WTC11 (cell line): ENCODE measurements at regions not wholly inside any gene's neighbourhood (a gene's known extent, or its start where the extent isn't known, plus 50 kb on each side); places are given as distances from the start of the nearest gene placed in this dataset.

Experiments used
- ATAC-seq: fragments of 200-7000 bp; cut with Tn5 transposase; 2 replicates; pipeline ENCODE4 v1.10.0; 2021; ENCODE audit warnings: mild to moderate bottlenecking, moderate library complexity
- CTCF ChIA-PET: fragments of 300-600 bp; sonication (Branson Sonifier 250); formaldehyde crosslinking; loops from one replicate; lab custom pipeline; 2021; ENCODE audit warnings: antibody characterized with exemption; lab: Charles Lee
- POLR2A ChIA-PET: fragments of 350-600 bp; sonication (Branson Sonifier 250); formaldehyde crosslinking; loops from one replicate; lab custom pipeline; 2021; ENCODE audit warnings: antibody characterized with exemption; lab: Charles Lee
- DNase-seq: peaks from one replicate; pipeline ENCODE4 v3.0.0; 2021; ENCODE audit warnings: low spot score
- H3K27ac Mint-ChIP-seq: 2 replicates; pipeline ENCODE4 v1.8.0; 2021; ENCODE audit warnings: mixed read lengths
- H3K27me3 Mint-ChIP-seq: 2 replicates; pipeline ENCODE4 v1.8.0; 2021; ENCODE audit warnings: low read depth, mild to moderate bottlenecking, moderate library complexity, mixed read lengths
- H3K36me3 Mint-ChIP-seq: 2 replicates; pipeline ENCODE4 v1.8.0; 2021; ENCODE audit warnings: mixed read lengths
- H3K4me1 Mint-ChIP-seq: 2 replicates; pipeline ENCODE4 v1.8.0; 2022; ENCODE audit warnings: mixed read lengths
- H3K4me3 Mint-ChIP-seq: 2 replicates; pipeline ENCODE4 v1.8.0; 2021; ENCODE audit warnings: mild to moderate bottlenecking, moderate library complexity, mixed read lengths
- H3K9me3 Mint-ChIP-seq: 2 replicates; pipeline ENCODE4 v1.8.0; 2021; ENCODE audit warnings: mixed read lengths
- ARID4B ChIP-seq: sonication (generic); formaldehyde crosslinking; IDR thresholded peaks from 2 replicates; pipeline ENCODE4 v1.8.0; 2023; ENCODE audit warnings: missing genetic modification reagents, mild to moderate bottlenecking, borderline replicate concordance
- ATF1 ChIP-seq: sonication (generic); formaldehyde crosslinking; IDR thresholded peaks from 2 replicates; pipeline ENCODE4 v1.8.1; 2023; ENCODE audit warnings: mild to moderate bottlenecking, moderate library complexity, missing genetic modification reagents
- ATF6 ChIP-seq: sonication (generic); formaldehyde crosslinking; IDR thresholded peaks from 2 replicates; pipeline ENCODE4 v1.8.1; 2023; ENCODE audit warnings: mild to moderate bottlenecking, missing genetic modification reagents
- CREB1 ChIP-seq: sonication (generic); formaldehyde crosslinking; IDR thresholded peaks from 2 replicates; pipeline ENCODE4 v1.8.0; 2023; ENCODE audit warnings: mild to moderate bottlenecking, missing genetic modification reagents
- E2F4 ChIP-seq: sonication (generic); formaldehyde crosslinking; IDR thresholded peaks from 2 replicates; pipeline ENCODE4 v1.8.1; 2022; ENCODE audit warnings: low read depth, mild to moderate bottlenecking, moderate library complexity, missing genetic modification reagents, borderline replicate concordance
- FOXK1 ChIP-seq: sonication (generic); formaldehyde crosslinking; IDR thresholded peaks from 2 replicates; pipeline ENCODE4 v1.8.0; 2022; ENCODE audit warnings: mild to moderate bottlenecking, moderate library complexity, missing genetic modification reagents
- FOXP4 ChIP-seq: sonication (generic); formaldehyde crosslinking; IDR thresholded peaks from 2 replicates; pipeline ENCODE4 v1.8.0; 2022; ENCODE audit warnings: mild to moderate bottlenecking, missing genetic modification reagents
- GRHL2 ChIP-seq: fragments of 250-450 bp; sonication (Bioruptor Pico); IDR thresholded peaks from 2 replicates; pipeline ENCODE4 v1.8.0; 2022; ENCODE audit warnings: mild to moderate bottlenecking, moderate library complexity; ENCODE audit not compliant: insufficient replicate concordance, severe bottlenecking
- HMGXB4 ChIP-seq: sonication (generic); formaldehyde crosslinking; IDR thresholded peaks from 2 replicates; pipeline ENCODE4 v1.8.1; 2023; ENCODE audit warnings: mild to moderate bottlenecking, moderate library complexity, missing genetic modification reagents
- MAX ChIP-seq: sonication (generic); formaldehyde crosslinking; IDR thresholded peaks from 2 replicates; pipeline ENCODE4 v1.8.0; 2022; ENCODE audit warnings: mild to moderate bottlenecking, missing genetic modification reagents
- OVOL2 ChIP-seq: fragments of 250-450 bp; sonication (Bioruptor Pico); IDR thresholded peaks from 2 replicates; pipeline ENCODE4 v1.9.0; 2021; ENCODE audit warnings: mild to moderate bottlenecking, borderline replicate concordance
- PREB ChIP-seq: sonication (generic); formaldehyde crosslinking; IDR thresholded peaks from 2 replicates; pipeline ENCODE4 v1.8.1; 2022; ENCODE audit warnings: mild to moderate bottlenecking, missing genetic modification reagents, moderate library complexity, borderline replicate concordance
- RORB ChIP-seq: fragments of 250-450 bp; sonication (Bioruptor Pico); IDR thresholded peaks from 2 replicates; pipeline ENCODE4 v1.9.0; 2021; ENCODE audit warnings: mild to moderate bottlenecking
- TEAD1 ChIP-seq: sonication (generic); formaldehyde crosslinking; IDR thresholded peaks from 2 replicates; pipeline ENCODE4 v1.8.0; 2022; ENCODE audit warnings: mild to moderate bottlenecking, missing genetic modification reagents
- ZNF138 ChIP-seq: sonication (generic); formaldehyde crosslinking; conservative IDR thresholded peaks from 2 replicates; pipeline ENCODE4 v1.8.1; 2022; ENCODE audit warnings: mild to moderate bottlenecking, moderate library complexity, missing genetic modification reagents
- ZNF232 ChIP-seq: sonication (generic); formaldehyde crosslinking; IDR thresholded peaks from 2 replicates; pipeline ENCODE4 v1.8.0; 2022; ENCODE audit warnings: mild to moderate bottlenecking, missing genetic modification reagents
- ZNF281 ChIP-seq: sonication (generic); formaldehyde crosslinking; IDR thresholded peaks from 2 replicates; pipeline ENCODE4 v1.8.0; 2023; ENCODE audit warnings: mild to moderate bottlenecking, missing genetic modification reagents
- ZNF396 ChIP-seq: fragments of 250-450 bp; sonication (Bioruptor Pico); IDR thresholded peaks from 2 replicates; pipeline ENCODE4 v1.8.0; 2021; ENCODE audit warnings: mild to moderate bottlenecking, moderate library complexity, borderline replicate concordance

- TF ChIP-seq ARID4B: no peak
- no peak for TF ChIP-seq ZNF138 (CRISPR knock-in tag)
These were observed 118.7 kb downstream of the RPS12 start (continued) for GRCh38 chr6:132933090-132933489.

- no peaks in the 10 kb centered on the region for H3K36me3 Mint-ChIP-seq
- CTCF ChIA-PET: interaction anchor here (1.2 kb wide), 1 partner anchor 27 kb away, joined by 3 read pairs; no protein-coding TSS in a partner anchor
- H3K9me3 Mint-ChIP-seq: peaks cover 10% of the 10 kb centered on the region
- H3K4me3 Mint-ChIP-seq: no peak overlapping the region
- no peak for ATAC-seq
- DNase-seq: no peak
- H3K4me1 Mint-ChIP-seq: peaks cover 28% of the 10 kb centered on the region
- H3K27ac Mint-ChIP-seq: no peak overlapping the region; the same call in 1 of the 2 replicates
- H3K27me3 Mint-ChIP-seq: no peaks in the 10 kb centered on the region
- TF ChIP-seq RORB (CRISPR knock-in tag) (no peak), MAX (CRISPR knock-in tag) (no peak), PREB (no peak), ATF6 (CRISPR knock-in tag) (no peak), ZNF232 (CRISPR knock-in tag) (no peak), OVOL2 (CRISPR knock-in tag) (no peak), ATF1 (no peak), ZNF281 (CRISPR knock-in tag) (no peak)
- TF ChIP-seq, all 79 proteins: peak for 0
- POLR2A ChIA-PET: no interaction called here
These were observed 120.1 kb downstream of the RPS12 start for GRCh38 chr6:132934496-132934895.

- ChIA-PET CTCF (no interaction called here), POLR2A (no interaction called here)
- no peaks in the 10 kb centered on the region for H3K27me3 Mint-ChIP-seq
- ATAC-seq: no peak
- no peak overlapping the region for H3K4me3 Mint-ChIP-seq
- H3K27ac Mint-ChIP-seq: no peak overlapping the region
- H3K9me3 Mint-ChIP-seq: peaks cover 21% of the 10 kb centered on the region
- no peaks in the 10 kb centered on the region for H3K36me3 Mint-ChIP-seq
- peaks cover 22% of the 10 kb centered on the region for H3K4me1 Mint-ChIP-seq
- DNase-seq: no peak
- TF ChIP-seq FOXP4 (CRISPR knock-in tag) (no peak), ZNF396 (CRISPR knock-in tag) (no peak), GRHL2 (CRISPR knock-in tag) (no peak), E2F4 (CRISPR knock-in tag) (no peak), TEAD1 (CRISPR knock-in tag) (no peak), CREB1 (CRISPR knock-in tag) (no peak), HMGXB4 (no peak), FOXK1 (CRISPR knock-in tag) (no peak)
These were observed 122.3 kb downstream of the RPS12 start for GRCh38 chr6:132936646-132937045.
